ENCODE measurements at regions not wholly inside any gene's neighbourhood (a gene's known extent, or its start where the extent isn't known, plus 50 kb on each side); places are given as distances from the start of the nearest gene placed in this dataset.

DNA sequence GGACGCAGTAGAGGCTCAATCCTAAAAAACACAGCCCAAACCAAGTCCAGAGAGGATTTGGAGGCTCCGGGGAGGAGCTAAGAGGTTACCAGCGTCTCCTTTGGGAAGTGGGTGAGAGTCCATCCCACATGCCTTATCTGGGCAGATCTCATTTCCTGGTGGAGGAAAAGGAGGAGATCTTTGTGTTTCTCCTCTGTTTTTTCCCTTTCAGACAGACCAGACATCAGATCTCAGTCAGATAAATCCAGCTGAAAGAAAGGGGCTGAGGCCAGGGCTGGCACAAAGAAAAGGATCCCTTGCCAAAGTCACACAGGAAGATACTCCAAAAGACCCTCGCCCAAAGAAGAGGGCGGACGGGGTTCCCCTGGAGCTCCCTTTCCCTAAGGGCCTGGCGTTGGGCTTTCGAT is 58.3 kb upstream of the COMTD1 start:
- no peak for DNase-seq

DNA sequence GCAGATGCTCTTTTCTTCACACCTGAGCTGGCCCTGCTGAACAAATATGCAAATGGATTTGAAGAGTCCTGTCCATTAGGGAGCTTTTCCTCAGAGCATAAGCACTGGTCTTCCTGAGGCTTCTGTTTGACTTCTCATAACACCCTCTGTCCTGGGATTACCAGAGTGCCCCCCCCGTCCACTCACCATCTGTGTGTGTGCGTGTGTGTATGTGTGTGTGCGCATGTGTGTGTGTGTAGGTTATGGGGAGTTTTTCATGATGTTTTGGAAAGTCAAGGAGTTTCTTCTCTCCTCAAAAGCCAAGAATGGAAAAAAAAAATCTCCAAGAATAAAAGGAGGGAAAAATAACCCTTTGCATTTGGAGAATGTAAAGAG is 57.7 kb upstream of the COMTD1 start:
- no peak for DNase-seq

DNA sequence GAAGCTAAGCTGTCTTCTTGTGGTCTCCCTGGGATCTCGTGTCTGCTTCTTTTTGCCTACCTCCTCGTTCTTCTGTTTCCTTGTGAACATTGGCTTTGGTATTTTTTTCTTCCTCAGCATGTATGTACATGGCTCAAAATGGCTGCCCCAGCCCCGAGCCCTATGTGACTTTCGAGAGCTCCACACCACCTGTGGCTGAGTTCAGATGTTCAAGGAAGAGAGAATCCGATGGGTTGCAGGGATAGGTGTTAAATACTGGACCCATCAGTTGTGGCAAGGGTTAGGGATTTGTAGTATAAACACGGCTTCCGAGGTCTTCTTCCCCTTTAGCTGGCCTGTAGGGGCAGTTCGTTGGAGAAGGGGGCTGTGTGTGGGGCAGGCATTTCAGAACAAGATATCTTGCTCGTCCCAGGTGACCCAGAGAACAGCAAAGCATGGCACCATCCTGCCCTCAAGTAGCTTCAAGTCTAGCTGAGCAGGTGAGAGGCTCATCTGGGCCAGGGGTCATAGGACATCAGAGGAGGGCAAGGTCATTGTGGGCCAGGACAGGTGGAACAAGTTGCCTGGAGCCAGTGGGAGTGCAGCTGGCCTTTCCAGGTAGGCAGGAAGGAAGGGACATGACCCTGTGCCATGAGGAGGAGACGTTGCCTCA is 57.2 kb upstream of the COMTD1 start:
- no peak for DNase-seq

DNA sequence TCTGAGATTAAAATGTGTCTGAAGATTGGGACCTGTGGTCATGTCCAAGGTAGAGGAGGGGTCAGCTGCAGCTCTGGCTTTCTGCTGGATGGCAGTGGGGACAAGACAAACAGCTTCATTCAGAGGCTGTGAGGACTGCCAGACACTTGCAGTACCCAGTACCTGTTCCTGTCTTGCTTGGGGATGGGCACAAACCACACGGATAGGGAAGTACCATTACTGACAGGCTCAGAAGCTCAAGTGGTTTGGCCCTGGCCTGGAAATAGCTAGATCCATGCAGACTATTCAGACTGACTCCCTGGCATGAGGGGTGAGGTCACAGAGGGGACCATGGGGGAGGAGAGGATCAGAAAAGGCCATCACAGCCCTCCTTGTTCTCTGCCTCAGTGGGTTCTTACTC is 56.0 kb upstream of the COMTD1 start:
- no peak for DNase-seq

DNA sequence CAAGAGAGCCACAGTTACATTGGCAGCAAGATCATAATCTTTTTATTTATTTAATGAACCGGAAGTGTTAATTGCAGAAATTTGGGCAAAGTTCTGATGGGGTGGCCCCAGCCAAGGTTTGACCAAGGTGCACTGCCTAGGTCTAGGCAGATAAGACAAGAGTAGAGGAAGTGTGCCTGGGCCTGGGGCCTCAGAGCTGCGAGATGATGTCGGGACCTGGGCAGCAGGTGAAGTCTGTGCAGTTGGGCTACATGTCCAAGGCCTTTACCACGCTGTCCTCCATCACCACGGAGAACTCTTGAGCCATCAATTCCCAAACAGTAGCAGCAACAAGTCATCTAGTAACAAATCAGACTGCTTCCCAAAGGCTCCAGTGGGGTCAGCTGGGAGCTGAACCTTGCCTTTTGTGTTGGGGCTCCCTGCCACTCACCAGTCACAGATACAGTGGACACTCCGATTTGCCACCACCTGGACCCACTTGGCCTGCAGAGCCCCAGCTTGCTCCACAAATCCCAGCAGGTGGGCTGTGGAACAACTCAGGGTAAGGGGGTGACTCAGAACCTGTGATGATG is 52.5 kb upstream of the COMTD1 start:
- DNase-seq: no peak

DNA sequence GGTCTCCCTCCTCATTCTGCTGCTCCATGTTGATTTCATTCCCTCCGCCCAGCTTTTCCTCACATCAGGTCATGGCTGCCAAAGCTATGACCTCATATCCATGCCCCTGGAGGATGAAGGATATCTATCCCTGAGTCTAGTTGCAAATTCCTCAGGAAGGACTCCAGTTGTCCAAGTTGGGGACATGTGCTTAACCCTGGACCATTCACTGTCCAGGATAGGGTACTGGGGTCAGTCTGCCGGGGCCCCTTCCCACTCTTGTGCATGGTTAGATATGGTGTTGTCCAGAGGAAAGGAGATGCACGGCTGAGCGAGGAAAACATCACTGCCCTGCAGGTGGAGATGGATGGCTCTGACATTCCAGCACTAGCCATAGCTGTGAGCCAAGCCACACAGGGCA is 51.9 kb upstream of the COMTD1 start:
- DNase-seq: no peak

DNA sequence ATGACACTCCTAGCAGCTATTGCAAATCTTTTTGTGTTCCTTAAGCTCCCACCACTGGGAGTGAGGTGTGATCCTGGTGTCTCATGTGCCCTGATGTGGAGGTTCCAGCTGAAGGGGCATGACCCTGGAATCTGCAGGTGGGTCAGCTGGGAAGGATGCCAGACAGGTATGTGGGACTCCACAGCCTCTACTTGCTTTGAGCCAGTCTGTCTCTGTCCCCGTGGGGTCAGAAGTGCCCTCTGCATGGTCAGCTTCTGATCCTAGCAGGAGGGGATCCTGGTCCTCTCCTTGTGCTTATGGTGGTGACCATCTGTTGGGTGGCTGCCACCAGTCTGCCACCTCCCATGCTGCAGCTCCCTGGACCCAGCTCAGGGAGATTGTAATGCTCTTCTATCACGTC is 51.1 kb upstream of the COMTD1 start:
- no peak for DNase-seq

All from NCI-H524 treated with DMSO at 0.1 percent for 48 hours (cell line).